GM13976 (cell line): ENCODE measurements at regions not wholly inside any gene's neighbourhood (a gene's known extent, or its start where the extent isn't known, plus 50 kb on each side); places are given as distances from the start of the nearest gene placed in this dataset.

ENCODE experiments used
- DNase-seq: peaks from one replicate; pipeline ENCODE4 v3.0.0; 2012; ENCODE audit warnings: low spot score
- CTCF ChIP-seq: IDR thresholded peaks from 2 replicates; pipeline ENCODE4 v1.5.1; 2012; ENCODE audit warnings: borderline replicate concordance, mild to moderate bottlenecking; ENCODE audit not compliant: insufficient read depth; ENCODE audit errors: extremely low read depth, missing control alignments, control extremely low read depth
- in situ Hi-C: fragments of 300-500 bp; cut with MboI; formaldehyde crosslinking; loops from one replicate; pipeline ENCODE4 v1.12.0; 2022; ENCODE audit warnings: low sequenced_read_pairs, mixed read lengths, inconsistent platforms; ENCODE audit not compliant: unreplicated experiment

- in situ Hi-C loops: no loop called here
- no peak for TF ChIP-seq CTCF
- DNase-seq: no peak
Measured at GRCh38 chr6:114600381-114600780, 257.6 kb upstream of the HS3ST5 start.

- TF ChIP-seq CTCF: no peak
- in situ Hi-C loops: no loop called here
- DNase-seq: no peak
Measured at GRCh38 chr6:114595591-114595990, 252.8 kb upstream of the HS3ST5 start.

GRCh38 chr6:114595186-114595585 lies 252.4 kb upstream of the HS3ST5 start:
- no peak for TF ChIP-seq CTCF
- DNase-seq: no peak
- in situ Hi-C loops: no loop called here

GRCh38 chr6:114592506-114592905 lies 249.7 kb upstream of the HS3ST5 start:
- in situ Hi-C loops: no loop called here
- no peak for TF ChIP-seq CTCF
- DNase-seq: no peak

GRCh38 chr6:114588726-114589125 lies 245.9 kb upstream of the HS3ST5 start:
- no peak for DNase-seq
- in situ Hi-C loops: no loop called here
- no peak for TF ChIP-seq CTCF

GRCh38 chr6:114586298-114586697 lies 243.5 kb upstream of the HS3ST5 start:
- in situ Hi-C loops: no loop called here
- no peak for DNase-seq
- TF ChIP-seq CTCF: no peak

GRCh38 chr6:114581293-114581692 lies 238.5 kb upstream of the HS3ST5 start:
- in situ Hi-C loops: no loop called here
- no peak for DNase-seq
- TF ChIP-seq CTCF: no peak
